Activated naive CD8-positive, alpha-beta T cell treated with anti-CD3 and anti-CD28 coated beads for 36 hours (primary cell): ENCODE measurements at regions not wholly inside any gene's neighbourhood (a gene's known extent, or its start where the extent isn't known, plus 50 kb on each side); places are given as distances from the start of the nearest gene placed in this dataset.
A peak's percentile ranks its signal among the peaks of the same experiment; 100 is the strongest.

Source experiments
- DNase-seq: peaks from one replicate; pipeline ENCODE4 v3.0.0; 2021
- H3K27ac Mint-ChIP-seq: one replicate; pipeline ENCODE4 v1.8.0; 2022; ENCODE audit warnings: mild to moderate bottlenecking, moderate library complexity, mixed read lengths
- H3K27me3 Mint-ChIP-seq: one replicate; pipeline ENCODE4 v1.8.0; 2022; ENCODE audit warnings: mild to moderate bottlenecking, mixed read lengths
- H3K36me3 Mint-ChIP-seq: one replicate; pipeline ENCODE4 v1.8.0; 2021; ENCODE audit warnings: mild to moderate bottlenecking, mixed read lengths
- H3K4me1 Mint-ChIP-seq: one replicate; pipeline ENCODE4 v1.8.0; 2021; ENCODE audit warnings: mixed read lengths
- H3K4me3 Mint-ChIP-seq: one replicate; pipeline ENCODE4 v1.8.0; 2022; ENCODE audit warnings: mild to moderate bottlenecking, moderate library complexity, mixed read lengths
- H3K9me3 Mint-ChIP-seq: one replicate; pipeline ENCODE4 v1.8.0; 2022; ENCODE audit warnings: mixed read lengths

DNA sequence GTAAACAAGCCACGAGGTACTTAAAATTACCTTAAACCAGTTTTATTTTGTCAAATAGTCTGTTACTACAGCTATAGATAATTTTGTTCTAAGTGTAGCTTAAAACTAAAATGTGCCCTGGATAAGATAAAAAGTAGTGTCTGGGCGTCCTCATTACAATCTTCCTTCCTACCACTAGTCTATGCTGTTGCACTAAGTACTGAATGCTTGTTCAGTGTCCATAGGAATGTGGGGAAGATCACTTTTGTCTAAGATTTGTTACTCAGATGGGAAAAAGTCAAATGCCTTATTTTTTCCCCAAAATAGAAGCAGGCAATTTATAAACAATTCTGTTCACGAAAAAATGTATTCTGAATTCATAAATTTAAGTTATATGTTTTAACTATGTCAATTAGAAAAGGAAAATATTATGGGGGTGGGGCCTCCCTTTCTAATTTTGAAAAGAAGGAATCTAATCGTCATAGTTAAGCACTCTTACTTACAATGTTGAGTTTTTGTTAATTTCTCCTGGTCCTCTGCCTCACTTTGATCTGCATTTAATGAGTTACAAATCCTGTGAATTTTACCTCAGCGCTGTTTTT lies 140.4 kb upstream of the VRK2 start:
- no peaks in the 10 kb centered on the region for H3K9me3 Mint-ChIP-seq
- no peaks in the 10 kb centered on the region for H3K36me3 Mint-ChIP-seq
- no peaks in the 10 kb centered on the region for H3K27me3 Mint-ChIP-seq
- no peak overlapping the region for H3K4me3 Mint-ChIP-seq
- H3K27ac Mint-ChIP-seq = no peak overlapping the region
- DNase-seq = no peak
- peaks cover 13% of the 10 kb centered on the region for H3K4me1 Mint-ChIP-seq

- Mint-ChIP-seq H3K9me3 (no peaks in the 10 kb centered on the region), H3K4me3 (no peak overlapping the region), H3K36me3 (no peaks in the 10 kb centered on the region), H3K4me1 (peaks cover 13% of the 10 kb centered on the region), H3K27ac (peak overlapping the region; percentile 59), H3K27me3 (no peaks in the 10 kb centered on the region)
- DNase-seq = no peak
These were observed 139.2 kb upstream of the VRK2 start for GRCh38 chr2:57907411-57907810.

- DNase-seq = no peak
- peak overlapping the region; percentile 87 for H3K27ac Mint-ChIP-seq
- H3K9me3 Mint-ChIP-seq = no peaks in the 10 kb centered on the region
- H3K36me3 Mint-ChIP-seq = no peaks in the 10 kb centered on the region
- H3K4me1 Mint-ChIP-seq = peaks cover 13% of the 10 kb centered on the region
- H3K4me3 Mint-ChIP-seq = peak overlapping the region; percentile 10
- H3K27me3 Mint-ChIP-seq = no peaks in the 10 kb centered on the region
These were observed 137.9 kb upstream of the VRK2 start for GRCh38 chr2:57908736-57909161.

- H3K4me1 Mint-ChIP-seq = peaks cover 8% of the 10 kb centered on the region
- H3K4me3 Mint-ChIP-seq = no peak overlapping the region
- peaks cover 2% of the 10 kb centered on the region for H3K9me3 Mint-ChIP-seq
- no peak for DNase-seq
- H3K36me3 Mint-ChIP-seq = no peaks in the 10 kb centered on the region
- H3K27me3 Mint-ChIP-seq = no peaks in the 10 kb centered on the region
- H3K27ac Mint-ChIP-seq = no peak overlapping the region
These were observed 128.5 kb upstream of the VRK2 start for GRCh38 chr2:57918126-57918525.

DNA sequence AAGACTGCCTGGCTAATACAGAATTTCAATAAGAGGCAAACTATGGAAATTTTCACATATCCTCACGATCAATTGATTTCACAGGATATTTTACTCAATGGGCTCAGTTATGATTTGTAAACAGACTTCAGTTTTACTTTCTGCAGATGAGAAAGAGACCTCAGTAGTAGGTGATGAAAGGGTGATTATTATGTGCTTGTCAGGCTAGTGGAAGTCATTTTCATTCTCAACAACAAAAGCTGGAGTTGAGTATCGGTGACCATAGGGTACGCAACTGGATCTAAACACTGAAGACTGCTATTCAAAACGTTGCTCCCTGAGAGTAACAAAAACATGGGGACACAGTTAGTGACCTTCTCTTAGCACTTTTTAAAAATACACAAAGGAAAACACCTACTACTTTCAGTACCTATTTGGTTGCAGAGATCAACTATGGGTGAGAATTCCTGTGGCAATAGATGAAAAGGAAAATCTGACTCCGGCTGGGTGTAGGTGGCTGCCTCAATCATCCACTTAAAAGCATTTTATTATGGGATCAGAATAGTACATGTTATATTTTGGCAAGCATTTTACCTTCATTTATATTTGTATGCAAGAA lies 126.2 kb upstream of the VRK2 start:
- Mint-ChIP-seq H3K27me3 (no peaks in the 10 kb centered on the region), H3K4me3 (no peak overlapping the region), H3K27ac (no peak overlapping the region), H3K4me1 (peaks cover 8% of the 10 kb centered on the region), H3K36me3 (no peaks in the 10 kb centered on the region), H3K9me3 (peaks cover 10% of the 10 kb centered on the region)
- DNase-seq = no peak

DNA sequence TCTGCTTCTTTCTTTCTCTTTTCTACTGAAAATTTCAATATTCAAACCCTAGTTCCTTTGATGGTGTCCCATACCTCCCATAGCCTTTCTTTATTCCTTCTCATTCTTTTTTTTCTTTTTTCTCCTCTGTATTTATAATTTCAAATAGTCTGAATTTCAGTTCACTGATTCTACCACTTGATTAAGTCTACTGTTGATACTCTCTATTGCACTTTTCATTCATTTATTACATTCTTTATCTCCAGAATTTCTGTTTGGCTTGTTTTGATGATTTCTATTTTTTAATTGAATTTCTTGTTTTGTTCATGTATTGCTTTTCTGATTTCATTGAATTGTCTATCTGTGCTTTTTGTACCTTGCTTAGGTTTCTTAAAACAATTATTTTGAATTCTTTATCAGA lies 111.9 kb upstream of the VRK2 start:
- no peak for DNase-seq
- Mint-ChIP-seq H3K9me3 (peaks cover 40% of the 10 kb centered on the region), H3K27me3 (no peaks in the 10 kb centered on the region), H3K27ac (no peak overlapping the region), H3K4me3 (no peak overlapping the region), H3K4me1 (no peaks in the 10 kb centered on the region), H3K36me3 (peaks cover 4% of the 10 kb centered on the region)

- Mint-ChIP-seq H3K27ac (no peak overlapping the region), H3K27me3 (no peaks in the 10 kb centered on the region), H3K4me1 (no peaks in the 10 kb centered on the region), H3K4me3 (no peak overlapping the region), H3K9me3 (peaks cover 33% of the 10 kb centered on the region), H3K36me3 (peaks cover 4% of the 10 kb centered on the region)
- DNase-seq = no peak
These were observed 110.4 kb upstream of the VRK2 start for GRCh38 chr2:57936216-57936615.

GRCh38 chr2:57937456-57937855 lies 109.2 kb upstream of the VRK2 start:
- Mint-ChIP-seq H3K36me3 (peaks cover 4% of the 10 kb centered on the region), H3K4me3 (no peak overlapping the region), H3K9me3 (peaks cover 28% of the 10 kb centered on the region), H3K4me1 (no peaks in the 10 kb centered on the region), H3K27ac (no peak overlapping the region), H3K27me3 (no peaks in the 10 kb centered on the region)
- DNase-seq = no peak

DNA sequence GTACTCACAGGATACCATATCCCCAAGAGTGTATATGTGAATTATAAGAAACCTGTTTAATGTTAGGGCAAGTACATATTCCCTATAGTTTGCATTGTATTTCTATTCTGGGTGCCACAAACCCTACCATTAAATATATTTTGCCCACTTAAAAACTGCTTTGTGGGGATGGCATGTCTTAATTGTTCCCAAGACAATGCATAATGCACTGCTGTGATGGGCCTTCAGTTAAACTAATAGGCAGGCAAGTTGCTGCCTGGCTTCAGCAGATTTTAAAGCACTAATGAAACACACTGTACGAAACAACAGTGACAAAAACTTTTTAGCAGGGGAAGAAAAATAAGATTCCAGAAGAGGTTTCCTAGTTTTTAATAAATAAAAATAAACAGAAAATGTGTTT lies 104.8 kb upstream of the VRK2 start:
- Mint-ChIP-seq H3K4me3 (no peak overlapping the region), H3K27ac (no peak overlapping the region), H3K4me1 (no peaks in the 10 kb centered on the region), H3K36me3 (no peaks in the 10 kb centered on the region), H3K27me3 (no peaks in the 10 kb centered on the region), H3K9me3 (peaks cover 2% of the 10 kb centered on the region)
- DNase-seq = no peak

DNA sequence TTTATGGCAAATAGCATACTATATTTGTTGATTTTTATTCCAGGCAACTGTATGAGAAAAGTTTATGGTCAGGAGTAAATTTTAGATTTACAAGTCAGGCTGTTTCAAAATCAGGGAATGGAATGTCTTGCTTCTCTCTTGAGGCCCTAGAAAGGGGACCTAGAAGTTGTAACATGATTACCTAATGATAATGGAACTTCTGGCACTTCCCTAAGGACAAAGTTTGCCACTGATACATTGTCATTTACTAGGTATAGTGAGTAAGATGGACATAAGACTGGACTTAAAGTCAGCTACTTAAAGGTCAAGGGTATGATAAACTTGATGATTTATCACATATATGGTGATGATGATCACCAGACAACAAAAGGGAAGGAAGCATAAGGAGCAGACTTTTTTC lies 103.3 kb upstream of the VRK2 start:
- H3K36me3 Mint-ChIP-seq = no peaks in the 10 kb centered on the region
- DNase-seq = no peak
- H3K4me3 Mint-ChIP-seq = no peak overlapping the region
- no peaks in the 10 kb centered on the region for H3K27me3 Mint-ChIP-seq
- H3K27ac Mint-ChIP-seq = no peak overlapping the region
- no peaks in the 10 kb centered on the region for H3K4me1 Mint-ChIP-seq
- peaks cover 2% of the 10 kb centered on the region for H3K9me3 Mint-ChIP-seq

DNA sequence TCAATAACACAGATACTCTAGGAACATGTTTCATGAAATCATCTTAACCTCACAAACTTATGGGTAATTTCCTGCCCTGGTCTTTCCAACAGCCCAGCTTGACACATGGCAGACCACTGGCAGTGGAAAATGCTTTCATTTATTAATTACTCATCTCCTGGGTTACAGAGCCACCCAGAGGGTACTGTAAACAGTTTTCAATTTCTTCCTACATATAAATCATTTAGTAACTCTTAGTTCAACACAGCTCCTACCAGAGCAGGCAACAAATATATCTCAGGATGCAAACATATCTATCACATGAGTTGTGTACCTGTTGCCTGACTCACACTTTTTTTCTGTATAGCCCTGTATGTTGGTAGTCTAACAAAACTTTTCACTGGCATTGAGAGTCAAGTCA lies 99.2 kb upstream of the VRK2 start:
- Mint-ChIP-seq H3K27ac (no peak overlapping the region), H3K4me1 (no peaks in the 10 kb centered on the region), H3K27me3 (no peaks in the 10 kb centered on the region), H3K36me3 (no peaks in the 10 kb centered on the region), H3K9me3 (no peaks in the 10 kb centered on the region), H3K4me3 (no peak overlapping the region)
- no peak for DNase-seq

GRCh38 chr2:57954020-57954419 lies 92.6 kb upstream of the VRK2 start:
- DNase-seq = no peak
- no peak overlapping the region for H3K4me3 Mint-ChIP-seq
- H3K36me3 Mint-ChIP-seq = no peaks in the 10 kb centered on the region
- no peaks in the 10 kb centered on the region for H3K4me1 Mint-ChIP-seq
- no peaks in the 10 kb centered on the region for H3K27me3 Mint-ChIP-seq
- no peak overlapping the region for H3K27ac Mint-ChIP-seq
- H3K9me3 Mint-ChIP-seq = no peaks in the 10 kb centered on the region

- DNase-seq = no peak
- H3K27ac Mint-ChIP-seq = no peak overlapping the region
- H3K4me1 Mint-ChIP-seq = no peaks in the 10 kb centered on the region
- H3K36me3 Mint-ChIP-seq = no peaks in the 10 kb centered on the region
- no peaks in the 10 kb centered on the region for H3K9me3 Mint-ChIP-seq
- H3K4me3 Mint-ChIP-seq = no peak overlapping the region
- H3K27me3 Mint-ChIP-seq = no peaks in the 10 kb centered on the region
These were observed 89.4 kb upstream of the VRK2 start for GRCh38 chr2:57957238-57957637.

GRCh38 chr2:57959390-57959789 lies 87.2 kb upstream of the VRK2 start:
- DNase-seq = no peak
- Mint-ChIP-seq H3K36me3 (no peaks in the 10 kb centered on the region), H3K27ac (no peak overlapping the region), H3K27me3 (no peaks in the 10 kb centered on the region), H3K9me3 (no peaks in the 10 kb centered on the region), H3K4me1 (no peaks in the 10 kb centered on the region), H3K4me3 (no peak overlapping the region)

DNA sequence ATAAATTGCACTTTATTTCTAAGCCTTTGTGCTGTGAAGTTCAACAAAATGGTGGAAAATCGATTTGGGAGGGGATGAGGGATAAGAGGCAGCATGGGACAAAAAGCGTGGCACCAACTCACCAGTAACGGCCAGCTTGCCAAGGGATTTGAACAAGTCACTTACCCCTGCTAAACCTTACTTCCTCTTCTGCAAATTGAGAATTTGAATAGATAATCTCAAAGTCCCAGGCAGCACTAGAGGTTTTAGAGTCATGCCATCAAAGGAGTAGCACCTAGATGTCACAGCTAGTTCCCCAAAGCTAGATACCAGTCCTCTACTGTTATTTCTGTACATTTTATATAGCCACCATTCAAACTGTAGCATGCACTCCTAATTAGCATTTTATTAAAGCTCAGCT lies 83.7 kb upstream of the VRK2 start:
- no peak overlapping the region for H3K27ac Mint-ChIP-seq
- no peaks in the 10 kb centered on the region for H3K27me3 Mint-ChIP-seq
- no peaks in the 10 kb centered on the region for H3K9me3 Mint-ChIP-seq
- H3K36me3 Mint-ChIP-seq = no peaks in the 10 kb centered on the region
- no peaks in the 10 kb centered on the region for H3K4me1 Mint-ChIP-seq
- H3K4me3 Mint-ChIP-seq = no peak overlapping the region
- no peak for DNase-seq

GRCh38 chr2:57965219-57965618 lies 81.4 kb upstream of the VRK2 start:
- Mint-ChIP-seq H3K4me1 (no peaks in the 10 kb centered on the region), H3K9me3 (no peaks in the 10 kb centered on the region), H3K27me3 (no peaks in the 10 kb centered on the region), H3K4me3 (no peak overlapping the region), H3K27ac (no peak overlapping the region), H3K36me3 (no peaks in the 10 kb centered on the region)
- DNase-seq = no peak
